ENCODE measurements at regions not wholly inside any gene's neighbourhood (a gene's known extent, or its start where the extent isn't known, plus 50 kb on each side); places are given as distances from the start of the nearest gene placed in this dataset.

DNA sequence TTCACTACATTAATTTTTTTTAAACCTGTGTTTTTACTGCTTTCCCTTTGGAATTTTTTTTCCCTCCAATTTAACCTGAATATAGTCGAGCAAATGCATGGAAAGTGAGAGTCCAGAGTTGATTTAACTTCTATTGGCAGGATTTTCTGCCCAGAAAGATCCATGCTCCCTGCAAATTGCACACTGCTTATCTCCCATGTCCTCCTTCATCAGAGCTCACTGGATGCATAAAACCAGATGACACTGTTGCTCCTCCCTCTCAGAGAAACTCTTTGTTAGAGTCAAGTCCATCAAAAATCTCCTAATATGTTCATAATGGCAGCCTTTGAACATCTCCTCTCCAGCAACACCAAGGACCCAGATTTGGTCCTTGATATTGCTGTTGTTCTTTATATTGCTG, 297.0 kb upstream of the SLC24A2 start:
- H3K4me3 Mint-ChIP-seq: no peak overlapping the region
- no peak overlapping the region for H3K27ac Mint-ChIP-seq
- no peaks in the 10 kb centered on the region for H3K4me1 Mint-ChIP-seq (ENCODE audit: low read depth)
- H3K27me3 Mint-ChIP-seq: no peaks in the 10 kb centered on the region
- H3K36me3 Mint-ChIP-seq (ENCODE audit: low read depth): peaks cover 2% of the 10 kb centered on the region
- peaks cover 6% of the 10 kb centered on the region for H3K9me3 Mint-ChIP-seq

DNA sequence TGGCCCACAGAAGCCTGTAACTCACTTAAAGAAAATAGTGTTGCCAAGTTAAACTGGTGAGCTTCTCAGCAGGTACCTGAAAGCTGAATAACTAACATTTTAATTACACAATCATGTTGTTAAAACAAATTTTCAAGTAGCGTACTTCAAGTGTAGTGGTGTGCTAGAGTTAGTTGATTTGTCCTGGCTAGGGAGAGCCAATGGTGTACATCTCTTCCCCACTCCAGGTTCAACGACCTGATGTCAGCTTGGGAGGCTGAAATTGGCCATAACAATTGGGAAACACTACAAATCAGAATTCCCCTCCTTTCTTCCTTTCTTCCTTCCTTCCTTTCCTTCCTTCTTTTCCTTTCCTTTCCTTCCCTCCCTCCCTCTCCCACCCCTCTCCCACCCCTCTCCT, 295.3 kb upstream of the SLC24A2 start:
- Mint-ChIP-seq H3K27me3 (no peaks in the 10 kb centered on the region), H3K36me3 (ENCODE audit: low read depth) (no peaks in the 10 kb centered on the region), H3K27ac (no peak overlapping the region), H3K9me3 (no peaks in the 10 kb centered on the region), H3K4me1 (ENCODE audit: low read depth) (no peaks in the 10 kb centered on the region), H3K4me3 (no peak overlapping the region)

DNA sequence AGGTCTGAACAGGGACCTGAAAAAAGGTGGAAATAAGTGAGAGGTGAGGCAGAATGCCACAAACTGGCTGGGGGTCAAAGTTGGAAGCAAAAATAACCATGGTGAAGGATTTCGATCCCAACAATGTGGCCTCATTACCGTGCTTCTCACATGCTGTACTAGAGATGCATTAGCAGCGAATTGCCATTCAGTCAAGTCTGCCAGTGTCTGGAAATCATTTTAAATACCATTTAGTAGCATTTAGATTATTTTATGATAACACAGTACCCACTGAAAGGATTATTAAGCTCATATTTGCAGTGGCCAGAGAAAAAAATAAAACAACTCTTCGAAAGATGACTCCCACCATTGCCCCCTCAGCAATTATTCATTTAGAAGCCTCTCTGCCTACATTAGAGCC, 294.6 kb upstream of the SLC24A2 start:
- Mint-ChIP-seq H3K27ac (no peak overlapping the region), H3K27me3 (no peaks in the 10 kb centered on the region), H3K4me1 (ENCODE audit: low read depth) (no peaks in the 10 kb centered on the region), H3K36me3 (ENCODE audit: low read depth) (no peaks in the 10 kb centered on the region), H3K4me3 (no peak overlapping the region), H3K9me3 (no peaks in the 10 kb centered on the region)

DNA sequence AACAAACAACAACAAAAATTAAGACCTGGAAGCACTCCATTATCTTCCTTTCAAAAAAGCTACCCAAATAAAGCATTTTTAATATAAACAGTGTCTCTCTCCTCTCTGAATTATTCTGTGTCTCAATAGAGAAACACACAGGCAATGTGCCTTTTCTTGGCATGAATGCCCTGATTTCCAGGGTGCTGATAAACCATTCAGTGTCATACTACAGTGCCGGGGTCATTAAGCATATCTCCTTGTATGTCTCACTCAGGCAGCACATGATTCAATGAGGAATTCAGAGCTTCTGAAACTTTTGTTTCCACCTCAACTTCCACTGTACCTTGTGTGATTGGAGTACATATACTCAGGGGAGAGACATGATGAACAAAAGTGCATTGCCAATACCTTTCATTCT, 294.0 kb upstream of the SLC24A2 start:
- no peaks in the 10 kb centered on the region for H3K4me1 Mint-ChIP-seq (ENCODE audit: low read depth)
- H3K4me3 Mint-ChIP-seq: no peak overlapping the region
- H3K27me3 Mint-ChIP-seq: no peaks in the 10 kb centered on the region
- H3K36me3 Mint-ChIP-seq (ENCODE audit: low read depth): no peaks in the 10 kb centered on the region
- H3K9me3 Mint-ChIP-seq: no peaks in the 10 kb centered on the region
- H3K27ac Mint-ChIP-seq: no peak overlapping the region

DNA sequence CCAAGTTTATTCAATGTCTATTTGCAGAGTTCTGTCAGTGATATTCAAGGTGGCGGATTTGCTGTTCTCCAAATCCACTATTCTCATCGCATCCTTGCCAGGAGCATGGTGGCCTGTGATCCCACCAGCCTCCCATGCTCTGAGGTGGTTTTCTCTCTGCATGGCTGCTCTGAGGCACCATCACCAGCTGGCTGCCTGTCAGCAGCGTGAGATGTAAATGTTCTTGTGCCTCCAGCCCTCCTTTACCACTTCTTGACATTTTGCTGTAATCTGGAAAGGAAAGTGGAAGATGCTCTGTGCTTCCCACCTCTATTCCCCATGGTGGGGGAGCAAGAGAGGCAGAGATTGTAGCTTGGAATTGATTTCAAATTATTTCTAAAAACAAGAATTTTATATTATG, 293.6 kb upstream of the SLC24A2 start:
- Mint-ChIP-seq H3K36me3 (ENCODE audit: low read depth) (no peaks in the 10 kb centered on the region), H3K9me3 (no peaks in the 10 kb centered on the region), H3K4me1 (ENCODE audit: low read depth) (no peaks in the 10 kb centered on the region), H3K4me3 (no peak overlapping the region), H3K27ac (no peak overlapping the region), H3K27me3 (no peaks in the 10 kb centered on the region)

DNA sequence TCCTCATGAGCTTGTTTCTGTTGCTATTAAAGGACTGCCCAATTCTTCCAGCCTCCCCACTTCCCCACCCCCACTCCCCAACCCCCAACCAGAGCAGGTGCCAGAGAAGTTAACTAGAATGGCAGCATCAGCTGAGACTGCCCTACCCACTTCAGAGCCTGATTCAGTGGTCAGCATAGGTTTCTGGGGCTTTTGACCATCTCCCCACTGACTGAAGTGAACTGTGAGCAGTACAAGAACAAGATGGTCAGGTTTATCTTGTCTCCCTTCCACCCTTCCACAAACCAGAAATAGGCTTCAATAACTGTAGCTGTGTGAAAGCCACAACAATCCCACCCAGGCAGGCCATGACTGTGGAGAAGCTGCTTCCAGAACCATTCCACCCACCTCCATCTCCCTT, 289.4 kb upstream of the SLC24A2 start:
- H3K4me3 Mint-ChIP-seq: no peak overlapping the region
- no peaks in the 10 kb centered on the region for H3K4me1 Mint-ChIP-seq (ENCODE audit: low read depth)
- H3K9me3 Mint-ChIP-seq: peaks cover 4% of the 10 kb centered on the region
- H3K27ac Mint-ChIP-seq: no peak overlapping the region
- no peaks in the 10 kb centered on the region for H3K36me3 Mint-ChIP-seq (ENCODE audit: low read depth)
- H3K27me3 Mint-ChIP-seq: no peaks in the 10 kb centered on the region

DNA sequence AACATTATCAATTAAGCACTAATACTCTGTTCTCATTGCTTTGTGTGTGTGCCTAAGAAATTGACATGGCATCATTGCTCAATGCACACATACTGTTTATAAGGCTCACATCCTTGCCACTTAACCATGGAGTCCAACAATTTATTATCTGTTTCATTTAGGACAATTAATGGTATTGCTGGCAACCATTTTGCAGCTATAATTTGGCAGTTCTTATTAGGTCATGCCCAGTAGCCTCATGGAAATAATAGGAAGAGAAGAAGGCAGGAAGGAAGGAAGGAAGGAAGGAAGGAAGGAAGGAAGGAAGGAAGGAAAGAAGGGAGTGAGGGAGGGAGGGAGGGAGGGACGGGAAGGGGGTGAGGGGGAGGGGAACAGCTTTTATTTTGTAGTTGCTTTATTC, 285.5 kb upstream of the SLC24A2 start:
- H3K4me1 Mint-ChIP-seq (ENCODE audit: low read depth): no peaks in the 10 kb centered on the region
- no peak overlapping the region for H3K27ac Mint-ChIP-seq
- H3K27me3 Mint-ChIP-seq: no peaks in the 10 kb centered on the region
- peaks cover 4% of the 10 kb centered on the region for H3K9me3 Mint-ChIP-seq
- no peaks in the 10 kb centered on the region for H3K36me3 Mint-ChIP-seq (ENCODE audit: low read depth)
- no peak overlapping the region for H3K4me3 Mint-ChIP-seq

DNA sequence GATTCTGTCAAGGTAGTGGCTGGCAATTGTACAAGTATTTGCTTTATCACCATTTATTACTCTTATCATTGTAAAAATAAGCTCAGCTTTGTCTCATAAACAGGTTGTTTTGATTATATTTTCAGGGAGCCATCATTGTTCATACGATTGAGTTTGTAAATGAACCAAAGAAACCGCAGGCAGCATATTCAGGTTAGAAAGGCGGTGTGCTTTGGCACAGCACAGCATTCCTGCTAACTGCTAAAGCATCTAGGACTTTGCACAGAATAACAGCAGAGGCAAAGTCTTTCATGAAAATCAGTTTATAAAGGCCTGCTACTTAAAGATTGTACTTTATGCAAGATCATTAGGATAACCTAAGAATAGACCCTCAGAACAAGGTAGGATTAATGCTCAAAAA, 281.5 kb upstream of the SLC24A2 start:
- peaks cover 4% of the 10 kb centered on the region for H3K9me3 Mint-ChIP-seq
- H3K27ac Mint-ChIP-seq: no peak overlapping the region
- peaks cover 13% of the 10 kb centered on the region for H3K4me1 Mint-ChIP-seq (ENCODE audit: low read depth)
- no peaks in the 10 kb centered on the region for H3K27me3 Mint-ChIP-seq
- no peak overlapping the region for H3K4me3 Mint-ChIP-seq
- no peaks in the 10 kb centered on the region for H3K36me3 Mint-ChIP-seq (ENCODE audit: low read depth)

DNA sequence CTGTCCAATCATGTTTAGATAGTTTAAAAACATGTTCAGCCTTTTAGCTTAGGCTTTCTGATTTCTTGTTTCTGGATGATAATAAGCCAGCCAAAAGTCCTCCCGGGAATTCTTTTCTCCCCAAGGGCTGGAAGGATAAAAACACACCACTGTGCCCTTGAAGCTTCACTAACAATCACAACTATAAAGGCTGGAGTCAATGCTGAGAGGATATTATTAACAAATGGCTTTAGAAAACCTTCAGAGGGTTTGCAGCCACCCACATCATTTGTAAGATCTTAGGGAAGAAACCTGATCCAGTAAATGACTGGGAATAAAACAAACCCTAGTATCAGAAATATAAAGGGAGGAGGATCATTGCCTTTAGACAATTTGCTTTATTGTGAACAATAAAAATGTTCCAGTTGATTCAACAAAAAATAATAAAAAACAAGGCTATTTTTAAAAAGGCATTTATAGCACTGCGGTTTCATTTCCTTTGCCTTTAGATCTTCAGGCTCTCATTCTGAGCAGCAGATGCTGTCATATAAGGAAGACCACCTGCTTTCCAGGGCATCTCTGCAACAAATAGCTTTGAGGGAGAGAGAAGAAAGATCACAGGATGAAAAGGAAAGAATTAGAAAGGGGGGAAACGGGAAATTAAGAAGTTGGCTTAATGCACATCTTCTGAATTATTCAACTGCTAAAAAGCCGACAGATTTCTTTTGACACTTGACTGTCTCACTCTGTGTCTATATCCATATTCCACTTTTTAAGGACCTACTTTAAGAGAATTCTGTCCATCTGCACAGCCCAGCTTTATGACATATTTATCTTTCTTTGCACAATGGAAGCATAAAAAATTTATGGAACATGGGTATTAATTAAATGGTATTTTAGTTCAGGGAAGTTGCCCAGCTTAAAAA, 277.2 kb upstream of the SLC24A2 start:
- H3K9me3 Mint-ChIP-seq: no peaks in the 10 kb centered on the region
- no peaks in the 10 kb centered on the region for H3K27me3 Mint-ChIP-seq
- H3K4me3 Mint-ChIP-seq: no peak overlapping the region
- H3K36me3 Mint-ChIP-seq (ENCODE audit: low read depth): no peaks in the 10 kb centered on the region
- H3K27ac Mint-ChIP-seq: no peak overlapping the region
- peaks cover 21% of the 10 kb centered on the region for H3K4me1 Mint-ChIP-seq (ENCODE audit: low read depth)

DNA sequence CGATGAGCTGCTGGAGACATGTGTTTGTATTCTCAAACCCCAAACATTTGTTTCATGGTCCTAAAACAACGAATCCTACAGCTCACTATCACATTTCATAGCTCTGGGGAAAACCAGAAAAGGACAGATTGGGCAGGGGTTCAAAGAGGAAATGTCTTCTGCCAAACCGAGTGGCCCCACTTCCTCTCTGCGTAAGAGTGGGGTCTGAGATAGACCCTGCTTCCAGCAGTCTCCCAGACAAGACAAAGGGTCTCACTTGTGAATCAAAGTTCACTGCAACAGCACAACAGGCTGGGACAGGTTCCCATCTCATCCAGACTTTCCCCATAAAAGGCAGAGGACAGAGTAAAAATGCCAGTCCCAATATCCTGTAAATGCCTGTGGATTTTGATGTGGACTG, 276.2 kb upstream of the SLC24A2 start:
- Mint-ChIP-seq H3K4me1 (ENCODE audit: low read depth) (peaks cover 21% of the 10 kb centered on the region), H3K4me3 (no peak overlapping the region), H3K9me3 (no peaks in the 10 kb centered on the region), H3K27ac (no peak overlapping the region), H3K27me3 (no peaks in the 10 kb centered on the region), H3K36me3 (ENCODE audit: low read depth) (no peaks in the 10 kb centered on the region)

DNA sequence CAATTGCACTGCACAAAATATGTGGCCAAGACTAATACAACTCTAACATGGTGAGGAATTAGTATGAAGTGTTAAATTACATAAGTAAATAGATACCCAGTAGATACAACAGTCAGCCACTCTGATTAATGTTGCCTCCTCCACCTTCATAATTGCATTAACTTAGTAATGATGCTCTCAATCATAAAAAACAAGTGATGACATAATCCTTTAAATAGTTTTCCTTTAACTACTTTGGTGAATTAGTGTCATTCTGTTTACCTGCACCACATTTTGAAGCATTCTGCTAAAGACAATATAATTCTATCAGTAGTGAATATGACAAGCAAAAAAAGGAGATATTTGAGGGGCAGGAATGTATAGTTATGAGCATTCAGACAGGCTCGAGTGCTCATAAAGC, 265.9 kb upstream of the SLC24A2 start:
- H3K27me3 Mint-ChIP-seq: no peaks in the 10 kb centered on the region
- H3K9me3 Mint-ChIP-seq: no peaks in the 10 kb centered on the region
- no peaks in the 10 kb centered on the region for H3K36me3 Mint-ChIP-seq (ENCODE audit: low read depth)
- H3K4me3 Mint-ChIP-seq: no peak overlapping the region
- no peaks in the 10 kb centered on the region for H3K4me1 Mint-ChIP-seq (ENCODE audit: low read depth)
- no peak overlapping the region for H3K27ac Mint-ChIP-seq

DNA sequence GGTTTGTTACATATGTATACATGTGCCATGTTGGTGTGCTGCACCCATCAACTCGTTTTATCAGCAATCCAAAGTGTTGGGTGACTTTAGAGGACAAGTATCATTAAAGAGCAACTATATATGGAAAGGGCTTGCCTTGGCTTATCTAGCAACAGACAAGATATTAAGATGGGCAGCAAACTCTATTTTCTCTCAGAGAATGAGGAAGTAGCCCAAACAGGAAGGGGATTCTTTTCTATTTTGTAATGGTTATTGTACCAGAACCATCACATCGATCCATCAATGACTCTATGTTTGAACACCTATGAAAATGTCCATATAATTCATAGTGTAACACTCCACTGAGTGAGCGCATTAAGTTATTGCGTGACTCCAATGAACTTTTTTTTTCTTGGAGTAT, 260.1 kb upstream of the SLC24A2 start:
- Mint-ChIP-seq H3K4me1 (ENCODE audit: low read depth) (peaks cover 7% of the 10 kb centered on the region), H3K36me3 (ENCODE audit: low read depth) (no peaks in the 10 kb centered on the region), H3K27me3 (no peaks in the 10 kb centered on the region), H3K9me3 (no peaks in the 10 kb centered on the region), H3K27ac (no peak overlapping the region), H3K4me3 (no peak overlapping the region)

DNA sequence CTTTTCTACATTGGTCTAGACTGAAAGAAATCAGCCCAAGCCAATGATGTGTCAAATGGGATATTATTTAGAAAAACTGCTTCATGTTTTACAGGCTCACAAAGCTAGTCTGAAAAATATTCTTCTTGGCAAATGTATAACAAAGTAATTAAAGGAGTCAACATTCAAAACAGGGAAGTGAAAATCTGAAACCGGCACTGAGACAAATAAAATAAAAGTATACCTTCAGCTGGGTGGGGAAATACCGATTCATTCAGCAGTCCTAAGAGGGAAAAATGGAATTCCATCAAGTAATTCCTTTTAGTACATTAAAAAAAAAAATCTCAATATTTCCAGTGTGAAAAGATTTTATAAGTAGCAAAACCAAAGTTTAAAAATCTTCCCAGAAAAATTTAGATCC, 259.6 kb upstream of the SLC24A2 start:
- H3K9me3 Mint-ChIP-seq: no peaks in the 10 kb centered on the region

DNA sequence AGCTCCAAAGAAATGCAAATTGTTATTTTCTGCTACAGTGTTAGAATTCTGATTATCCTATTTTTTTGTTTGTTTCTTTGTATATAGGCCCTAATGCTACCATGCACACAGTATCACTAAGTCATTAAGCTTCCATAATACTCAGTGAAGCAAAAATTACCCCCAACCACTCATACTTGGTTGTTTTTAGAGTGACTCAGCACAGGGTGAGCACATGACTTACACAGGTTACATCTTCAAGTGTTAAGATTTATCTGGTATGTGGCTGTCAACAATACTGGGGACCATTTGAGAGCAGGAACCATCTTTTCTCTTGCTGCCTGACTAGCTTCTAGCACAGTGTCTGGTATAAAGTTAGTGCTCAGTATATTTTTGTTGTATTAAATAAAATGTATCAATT, 255.8 kb upstream of the SLC24A2 start:
- no peaks in the 10 kb centered on the region for H3K36me3 Mint-ChIP-seq (ENCODE audit: low read depth)
- no peak overlapping the region for H3K4me3 Mint-ChIP-seq
- peaks cover 28% of the 10 kb centered on the region for H3K4me1 Mint-ChIP-seq (ENCODE audit: low read depth)
- no peaks in the 10 kb centered on the region for H3K27me3 Mint-ChIP-seq
- no peaks in the 10 kb centered on the region for H3K9me3 Mint-ChIP-seq
- no peak overlapping the region for H3K27ac Mint-ChIP-seq

More for the DNA sequence above, 259.6 kb upstream of the SLC24A2 start:
- no peaks in the 10 kb centered on the region for H3K36me3 Mint-ChIP-seq (ENCODE audit: low read depth)
- no peaks in the 10 kb centered on the region for H3K27me3 Mint-ChIP-seq
- no peak overlapping the region for H3K27ac Mint-ChIP-seq
- no peak overlapping the region for H3K4me3 Mint-ChIP-seq
- peaks cover 12% of the 10 kb centered on the region for H3K4me1 Mint-ChIP-seq (ENCODE audit: low read depth)

DNA sequence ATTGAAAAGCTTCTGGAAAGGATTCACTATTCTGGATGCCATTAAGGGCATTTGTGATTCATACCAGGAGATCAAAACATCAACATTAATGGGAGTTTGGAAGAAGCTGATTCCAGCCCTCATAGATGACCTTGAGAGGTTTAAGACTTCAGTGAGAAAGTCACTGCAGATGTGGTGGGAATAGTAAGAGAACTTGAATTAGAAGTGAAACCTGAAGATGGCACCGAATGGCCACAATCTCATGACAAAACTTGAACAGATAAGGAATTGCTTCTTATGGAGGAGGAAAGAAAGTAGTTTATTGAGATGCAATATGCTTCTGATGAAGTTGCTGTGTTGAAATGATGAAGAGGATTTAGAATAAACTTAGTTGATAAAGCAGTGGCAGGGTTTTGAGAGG, 254.6 kb upstream of the SLC24A2 start:
- no peaks in the 10 kb centered on the region for H3K27me3 Mint-ChIP-seq
- H3K27ac Mint-ChIP-seq: no peak overlapping the region
- H3K4me1 Mint-ChIP-seq (ENCODE audit: low read depth): peaks cover 28% of the 10 kb centered on the region
- no peaks in the 10 kb centered on the region for H3K9me3 Mint-ChIP-seq
- H3K4me3 Mint-ChIP-seq: peak overlapping the region; percentile 8
- H3K36me3 Mint-ChIP-seq (ENCODE audit: low read depth): no peaks in the 10 kb centered on the region

DNA sequence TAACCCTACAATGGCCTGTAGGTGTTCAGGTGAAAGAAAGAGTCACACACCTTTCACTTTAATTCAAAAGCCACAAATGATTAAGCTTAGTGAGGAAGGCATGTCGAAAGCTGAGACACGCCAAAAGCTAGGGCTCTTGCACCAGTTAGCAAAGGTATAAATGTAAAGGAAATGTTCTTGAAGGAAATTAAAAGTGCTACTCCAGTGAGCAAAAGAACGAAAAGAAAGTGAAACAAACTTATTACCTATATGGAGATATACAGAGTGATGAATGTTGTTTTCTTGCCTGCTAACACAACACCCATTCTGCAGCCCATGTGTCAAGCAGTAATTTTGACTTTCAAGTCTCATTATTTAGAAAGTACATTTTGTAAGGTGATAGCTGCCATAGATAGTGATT, 254.2 kb upstream of the SLC24A2 start:
- Mint-ChIP-seq H3K9me3 (no peaks in the 10 kb centered on the region), H3K4me1 (ENCODE audit: low read depth) (peaks cover 28% of the 10 kb centered on the region), H3K27ac (peak overlapping the region; percentile 61)

More for the DNA sequence above, 254.2 kb upstream of the SLC24A2 start:
- H3K4me3 Mint-ChIP-seq: peak overlapping the region; percentile 8
- no peaks in the 10 kb centered on the region for H3K36me3 Mint-ChIP-seq (ENCODE audit: low read depth)
- H3K27me3 Mint-ChIP-seq: no peaks in the 10 kb centered on the region

Data from stimulated activated naive CD8-positive, alpha-beta T cell treated with anti-CD3 and anti-CD28 coated beads, Interleukin-15, Interleukin-2, amounts not matched to agents 100 ng/mL and 50 ng/mL, for 24 hours (primary cell).